ACC112 (cell line): ENCODE measurements at regions not wholly inside any gene's neighbourhood (a gene's known extent, or its start where the extent isn't known, plus 50 kb on each side); places are given as distances from the start of the nearest gene placed in this dataset.
"Not testable (repeated sequence)": the region's sequence is repeated elsewhere in the genome, so short reads cannot be mapped to it uniquely, and the experiment has no call there.

ENCODE experiments used
- H2AFZ ChIP-seq: fragments of 200-600 bp; sonication (generic); one replicate; pipeline ENCODE4 v1.6.0; 2017; ENCODE audit warnings: antibody characterized with exemption, low read length; ENCODE audit not compliant: unreplicated experiment
- H3K27ac ChIP-seq: fragments of 200-600 bp; sonication (generic); 2 replicates; pipeline ENCODE4 v1.5.1; 2014; ENCODE audit warnings: low read depth, mild to moderate bottlenecking, antibody characterized with exemption, low read length, moderate library complexity
- H3K27me3 ChIP-seq: fragments of 200-600 bp; sonication (generic); 2 replicates; pipeline ENCODE4 v1.6.1; 2014; ENCODE audit warnings: mild to moderate bottlenecking, antibody characterized with exemption, low read length, moderate library complexity, mixed read lengths; ENCODE audit not compliant: insufficient read depth
- H3K36me3 ChIP-seq: fragments of 200-600 bp; sonication (generic); 2 replicates; pipeline ENCODE4 v1.6.1; 2016; ENCODE audit warnings: mild to moderate bottlenecking, antibody characterized with exemption, low read length, moderate library complexity, mixed read lengths; ENCODE audit not compliant: insufficient read depth
- H3K4me1 ChIP-seq: fragments of 200-600 bp; sonication (generic); one replicate; pipeline ENCODE4 v1.6.1; 2016; ENCODE audit warnings: low read length, mixed read lengths; ENCODE audit not compliant: insufficient read depth, unreplicated experiment, control insufficient read depth
- H3K4me3 ChIP-seq: fragments of 200-600 bp; sonication (generic); 2 replicates; pipeline ENCODE4 v1.5.1; 2014; ENCODE audit warnings: mild to moderate bottlenecking, low read depth, low read length
- H3K79me2 ChIP-seq: fragments of 200-600 bp; sonication (generic); one replicate; pipeline ENCODE4 v1.6.0; 2016; ENCODE audit warnings: low read length; ENCODE audit not compliant: control insufficient read depth, unreplicated experiment, insufficient read depth

GRCh38 chr7:145718129-145718528, 398.5 kb upstream of the CNTNAP2 start:
- no peaks in the 10 kb centered on the region for H3K27me3 ChIP-seq
- H2AFZ ChIP-seq = no peak overlapping the region
- no peaks in the 10 kb centered on the region for H3K36me3 ChIP-seq
- no peaks in the 10 kb centered on the region for H3K4me1 ChIP-seq
- H3K79me2 ChIP-seq = no peaks in the 10 kb centered on the region
- no peak overlapping the region for H3K4me3 ChIP-seq
- H3K27ac ChIP-seq = no peak overlapping the region

GRCh38 chr7:145700488-145700887, 416.1 kb upstream of the CNTNAP2 start:
- no peaks in the 10 kb centered on the region for H3K36me3 ChIP-seq
- H3K4me3 ChIP-seq = no peak overlapping the region
- no peak overlapping the region for H2AFZ ChIP-seq
- H3K4me1 ChIP-seq = no peaks in the 10 kb centered on the region
- H3K27me3 ChIP-seq = no peaks in the 10 kb centered on the region
- no peaks in the 10 kb centered on the region for H3K79me2 ChIP-seq
- no peak overlapping the region for H3K27ac ChIP-seq

GRCh38 chr7:145698526-145699262, 417.9 kb upstream of the CNTNAP2 start:
- H3K27me3 ChIP-seq = no peaks in the 10 kb centered on the region
- no peak overlapping the region for H3K27ac ChIP-seq
- H3K36me3 ChIP-seq = no peaks in the 10 kb centered on the region
- H3K4me1 ChIP-seq = no peaks in the 10 kb centered on the region
- no peaks in the 10 kb centered on the region for H3K79me2 ChIP-seq
- no peak overlapping the region for H2AFZ ChIP-seq
- no peak overlapping the region for H3K4me3 ChIP-seq

- H3K79me2 ChIP-seq, H3K27me3 ChIP-seq, H3K27ac ChIP-seq, H3K36me3 ChIP-seq, H2AFZ ChIP-seq, H3K4me3 ChIP-seq, H3K4me1 ChIP-seq: not testable (repeated sequence)
These were observed 419.0 kb upstream of the CNTNAP2 start for GRCh38 chr7:145697412-145698107.

GRCh38 chr7:145696071-145696470, 420.5 kb upstream of the CNTNAP2 start:
- Histone ChIP-seq H2AFZ (no peak overlapping the region), H3K27me3 (no peaks in the 10 kb centered on the region), H3K4me1 (no peaks in the 10 kb centered on the region), H3K36me3 (no peaks in the 10 kb centered on the region), H3K27ac (no peak overlapping the region), H3K4me3 (no peak overlapping the region), H3K79me2 (no peaks in the 10 kb centered on the region)

- H3K79me2 ChIP-seq = no peaks in the 10 kb centered on the region
- no peaks in the 10 kb centered on the region for H3K4me1 ChIP-seq
- no peaks in the 10 kb centered on the region for H3K27me3 ChIP-seq
- no peak overlapping the region for H2AFZ ChIP-seq
- no peaks in the 10 kb centered on the region for H3K36me3 ChIP-seq
- H3K4me3 ChIP-seq = no peak overlapping the region
- peak overlapping the region; percentile 23; the same call in 1 of the 2 replicates for H3K27ac ChIP-seq
These were observed 424.2 kb upstream of the CNTNAP2 start for GRCh38 chr7:145692237-145692950.

- H2AFZ ChIP-seq = no peak overlapping the region
- no peaks in the 10 kb centered on the region for H3K79me2 ChIP-seq
- H3K27me3 ChIP-seq = no peaks in the 10 kb centered on the region
- no peaks in the 10 kb centered on the region for H3K36me3 ChIP-seq
- no peak overlapping the region for H3K4me3 ChIP-seq
- H3K4me1 ChIP-seq = no peaks in the 10 kb centered on the region
- H3K27ac ChIP-seq = no peak overlapping the region
These were observed 425.2 kb upstream of the CNTNAP2 start for GRCh38 chr7:145691377-145691914.

GRCh38 chr7:145681646-145682045, 435.0 kb upstream of the CNTNAP2 start:
- H3K4me1 ChIP-seq = no peaks in the 10 kb centered on the region
- no peaks in the 10 kb centered on the region for H3K36me3 ChIP-seq
- no peaks in the 10 kb centered on the region for H3K79me2 ChIP-seq
- H3K27ac ChIP-seq = no peak overlapping the region
- H2AFZ ChIP-seq = no peak overlapping the region
- H3K4me3 ChIP-seq = no peak overlapping the region
- no peaks in the 10 kb centered on the region for H3K27me3 ChIP-seq

GRCh38 chr7:145681159-145681558, 435.4 kb upstream of the CNTNAP2 start:
- Histone ChIP-seq H3K79me2 (no peaks in the 10 kb centered on the region), H3K36me3 (no peaks in the 10 kb centered on the region), H3K4me1 (no peaks in the 10 kb centered on the region), H3K4me3 (no peak overlapping the region), H3K27ac (no peak overlapping the region), H3K27me3 (no peaks in the 10 kb centered on the region), H2AFZ (no peak overlapping the region)

- H3K4me1 ChIP-seq = no peaks in the 10 kb centered on the region
- no peak overlapping the region for H3K27ac ChIP-seq
- no peak overlapping the region for H2AFZ ChIP-seq
- no peaks in the 10 kb centered on the region for H3K27me3 ChIP-seq
- no peak overlapping the region for H3K4me3 ChIP-seq
- H3K79me2 ChIP-seq = no peaks in the 10 kb centered on the region
- H3K36me3 ChIP-seq = no peaks in the 10 kb centered on the region
These were observed 450.9 kb upstream of the CNTNAP2 start for GRCh38 chr7:145665499-145666258.
